ENCODE measurements at regions not wholly inside any gene's neighbourhood (a gene's known extent, or its start where the extent isn't known, plus 50 kb on each side); places are given as distances from the start of the nearest gene placed in this dataset.

DNA sequence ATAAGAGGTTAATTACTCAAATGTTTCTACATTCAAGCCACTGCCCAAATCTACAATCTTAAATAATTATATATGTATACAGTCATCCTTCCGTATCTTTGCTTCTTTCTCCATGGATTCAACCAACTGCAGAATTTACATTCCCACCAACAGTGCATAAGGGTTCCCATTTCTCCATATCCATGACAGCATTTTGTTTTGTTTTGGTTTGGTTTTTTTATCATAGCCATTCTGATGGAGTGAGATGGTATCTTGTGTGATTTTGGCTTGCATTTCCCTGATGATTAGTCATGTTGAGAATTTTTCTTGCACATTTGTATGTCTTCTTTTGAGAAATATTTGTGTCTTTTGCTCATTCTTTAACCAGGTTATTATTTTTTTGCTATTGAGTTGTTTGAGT is 198.5 kb downstream of the C6orf118 start:
- no peaks in the 10 kb centered on the region for H3K27me3 ChIP-seq
- H3K9me3 ChIP-seq: peaks cover 5 to 14% of the 10 kb centered on the region in 2 donors
- no peak overlapping the region for H3K27ac ChIP-seq
- WGBS, 2 donors (ENCODE audit: low coverage in 1 of 2): 75 to 87% methylated on average over 1 of the region's 1 CpG
- in situ Hi-C loops (cut with MboI; ENCODE audit: low pct_ligation_motif_present in 1 of 4, low pct_unique_long_range_greater_than_20kb in 1 of 4, low sequenced_read_pairs in 3 of 4) (no loop called here), intact Hi-C loops (cut with DNase I; ENCODE audit: low total_unique reads) (no loop called here)
- H3K4me3 ChIP-seq: no peak overlapping the region
- no peaks in the 10 kb centered on the region for H3K4me1 ChIP-seq
- no peak for DNase-seq
- H3K36me3 ChIP-seq: no peaks in the 10 kb centered on the region
- no peak for TF ChIP-seq POLR2AphosphoS5 (IDR thresholded peaks at IDR 0.05)
- TF ChIP-seq, protein P1, sequence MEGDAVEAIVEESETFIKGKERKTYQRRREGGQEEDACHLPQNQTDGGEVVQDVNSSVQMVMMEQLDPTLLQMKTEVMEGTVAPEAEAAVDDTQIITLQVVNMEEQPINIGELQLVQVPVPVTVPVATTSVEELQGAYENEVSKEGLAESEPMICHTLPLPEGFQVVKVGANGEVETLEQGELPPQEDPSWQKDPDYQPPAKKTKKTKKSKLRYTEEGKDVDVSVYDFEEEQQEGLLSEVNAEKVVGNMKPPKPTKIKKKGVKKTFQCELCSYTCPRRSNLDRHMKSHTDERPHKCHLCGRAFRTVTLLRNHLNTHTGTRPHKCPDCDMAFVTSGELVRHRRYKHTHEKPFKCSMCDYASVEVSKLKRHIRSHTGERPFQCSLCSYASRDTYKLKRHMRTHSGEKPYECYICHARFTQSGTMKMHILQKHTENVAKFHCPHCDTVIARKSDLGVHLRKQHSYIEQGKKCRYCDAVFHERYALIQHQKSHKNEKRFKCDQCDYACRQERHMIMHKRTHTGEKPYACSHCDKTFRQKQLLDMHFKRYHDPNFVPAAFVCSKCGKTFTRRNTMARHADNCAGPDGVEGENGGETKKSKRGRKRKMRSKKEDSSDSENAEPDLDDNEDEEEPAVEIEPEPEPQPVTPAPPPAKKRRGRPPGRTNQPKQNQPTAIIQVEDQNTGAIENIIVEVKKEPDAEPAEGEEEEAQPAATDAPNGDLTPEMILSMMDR (IDR thresholded peaks at IDR 0.05): no peak
- no peak for TF ChIP-seq POLR2A (IDR thresholded peaks at IDR 0.05)
- TF ChIP-seq EP300 (IDR thresholded peaks at IDR 0.05; ENCODE audit: low read depth): no peak

DNA sequence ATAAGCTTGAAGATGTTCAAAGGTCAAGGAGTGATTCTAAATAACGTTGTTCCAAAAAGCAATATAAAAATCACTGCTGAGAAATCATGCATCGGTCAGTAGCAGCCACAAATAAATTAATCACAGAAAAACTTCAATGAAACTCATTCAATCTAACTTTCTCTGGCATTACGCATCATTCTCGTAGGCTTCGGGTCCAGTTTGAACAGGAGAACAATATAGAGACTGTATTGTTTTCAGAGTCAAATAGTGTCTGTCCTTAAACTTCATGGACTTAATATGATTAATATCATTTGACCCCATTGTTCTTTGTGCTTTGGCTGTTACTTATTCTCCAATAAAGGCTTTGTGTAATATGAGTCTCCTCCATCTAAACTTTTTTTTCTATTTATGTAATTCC is 200.4 kb downstream of the C6orf118 start:
- H3K9me3 ChIP-seq: peaks cover 5% of the 10 kb centered on the region in 2 donors
- no peak overlapping the region for H3K4me3 ChIP-seq
- in situ Hi-C loops (cut with MboI; ENCODE audit: low pct_ligation_motif_present in 1 of 4, low pct_unique_long_range_greater_than_20kb in 1 of 4, low sequenced_read_pairs in 3 of 4) (no loop called here), intact Hi-C loops (cut with DNase I; ENCODE audit: low total_unique reads) (no loop called here)
- no peaks in the 10 kb centered on the region for H3K36me3 ChIP-seq
- TF ChIP-seq EP300 (IDR thresholded peaks at IDR 0.05; ENCODE audit: low read depth) (no peak), POLR2AphosphoS5 (IDR thresholded peaks at IDR 0.05) (no peak), POLR2A (IDR thresholded peaks at IDR 0.05) (no peak)
- TF ChIP-seq, protein P1 (IDR thresholded peaks at IDR 0.05): no peak
- no peaks in the 10 kb centered on the region for H3K27me3 ChIP-seq
- WGBS, 2 donors (ENCODE audit: low coverage in 1 of 2): 75 to 80% methylated on average over 5 of the region's 5 CpGs
- H3K4me1 ChIP-seq: no peaks in the 10 kb centered on the region
- H3K27ac ChIP-seq: no peak overlapping the region
- DNase-seq: no peak

DNA sequence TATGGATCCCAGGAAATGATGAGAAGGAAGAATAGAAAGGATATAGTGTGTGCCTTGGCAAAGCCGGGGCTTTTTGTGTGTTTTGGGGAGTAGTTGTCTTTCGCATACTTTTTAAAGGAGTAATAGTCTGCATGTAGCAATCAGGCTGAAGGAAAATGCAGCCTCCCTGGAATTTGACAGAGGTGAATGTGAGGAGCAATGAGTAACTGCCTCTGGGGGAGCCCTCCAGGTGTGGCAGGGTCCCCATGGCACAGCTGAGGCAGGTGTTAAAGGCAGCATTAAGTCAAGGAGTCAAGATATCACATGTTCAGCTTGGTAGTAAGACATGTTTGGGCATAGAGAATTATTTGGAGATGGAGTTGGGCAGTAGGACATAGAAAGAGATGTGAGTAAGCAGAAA is 203.1 kb downstream of the C6orf118 start:
- 94 to 98% methylated on average over 2 of the region's 2 CpGs for WGBS, 2 donors (ENCODE audit: low coverage in 1 of 2)
- Histone ChIP-seq H3K27ac (no peak overlapping the region), H3K36me3 (no peaks in the 10 kb centered on the region), H3K9me3 (no peaks in the 10 kb centered on the region), H3K4me1 (no peaks in the 10 kb centered on the region), H3K27me3 (no peaks in the 10 kb centered on the region), H3K4me3 (no peak overlapping the region)
- no peak for DNase-seq
- intact Hi-C loops (cut with DNase I; ENCODE audit: low total_unique reads) (no loop called here), in situ Hi-C loops (cut with MboI; ENCODE audit: low pct_ligation_motif_present in 1 of 4, low pct_unique_long_range_greater_than_20kb in 1 of 4, low sequenced_read_pairs in 3 of 4) (no loop called here)
- TF ChIP-seq EP300 (IDR thresholded peaks at IDR 0.05; ENCODE audit: low read depth): no peak
- TF ChIP-seq POLR2AphosphoS5 (IDR thresholded peaks at IDR 0.05): no peak
- TF ChIP-seq, protein P1 (IDR thresholded peaks at IDR 0.05): no peak
- no peak for TF ChIP-seq POLR2A (IDR thresholded peaks at IDR 0.05)

DNA sequence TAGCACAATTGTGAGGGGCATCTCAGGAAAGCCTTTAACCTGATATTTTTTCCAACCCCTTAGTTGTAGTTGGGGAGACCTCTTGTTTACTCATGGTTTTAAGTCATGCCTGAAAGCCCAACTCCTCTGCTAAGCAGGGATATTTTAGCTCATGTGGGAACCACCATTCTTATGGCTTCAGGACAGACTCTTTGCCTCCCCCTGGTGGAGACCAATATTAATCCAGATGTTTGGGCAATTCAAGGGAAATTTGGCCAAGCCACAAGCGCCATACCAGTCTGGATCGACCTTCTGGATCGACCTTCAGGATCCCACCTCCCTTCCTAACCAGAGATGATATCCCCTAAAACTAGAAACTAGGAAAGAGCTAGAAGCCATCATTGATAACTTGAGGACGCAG is 211.2 kb downstream of the C6orf118 start:
- intact Hi-C loops (cut with DNase I; ENCODE audit: low total_unique reads) (no loop called here), in situ Hi-C loops (cut with MboI; ENCODE audit: low pct_ligation_motif_present in 1 of 4, low pct_unique_long_range_greater_than_20kb in 1 of 4, low sequenced_read_pairs in 3 of 4) (no loop called here)
- no peak overlapping the region for H3K4me3 ChIP-seq
- H3K9me3 ChIP-seq: peaks cover 5 to 16% of the 10 kb centered on the region in 2 donors
- no peak for TF ChIP-seq EP300 (IDR thresholded peaks at IDR 0.05; ENCODE audit: low read depth)
- TF ChIP-seq, protein P1 (IDR thresholded peaks at IDR 0.05): no peak
- TF ChIP-seq POLR2A (IDR thresholded peaks at IDR 0.05): no peak
- no peak for TF ChIP-seq POLR2AphosphoS5 (IDR thresholded peaks at IDR 0.05)
- WGBS, 2 donors (ENCODE audit: low coverage in 1 of 2): 81% methylated on average over 4 of the region's 4 CpGs; no CpG with 5 or more reads in 1 of the 2 donors
- no peak for DNase-seq
- H3K36me3 ChIP-seq: no peaks in the 10 kb centered on the region
- no peak overlapping the region for H3K27ac ChIP-seq
- no peaks in the 10 kb centered on the region for H3K27me3 ChIP-seq
- no peaks in the 10 kb centered on the region for H3K4me1 ChIP-seq
